ENCODE measurements at regions not wholly inside any gene's neighbourhood (a gene's known extent, or its start where the extent isn't known, plus 50 kb on each side); places are given as distances from the start of the nearest gene placed in this dataset.

DNA sequence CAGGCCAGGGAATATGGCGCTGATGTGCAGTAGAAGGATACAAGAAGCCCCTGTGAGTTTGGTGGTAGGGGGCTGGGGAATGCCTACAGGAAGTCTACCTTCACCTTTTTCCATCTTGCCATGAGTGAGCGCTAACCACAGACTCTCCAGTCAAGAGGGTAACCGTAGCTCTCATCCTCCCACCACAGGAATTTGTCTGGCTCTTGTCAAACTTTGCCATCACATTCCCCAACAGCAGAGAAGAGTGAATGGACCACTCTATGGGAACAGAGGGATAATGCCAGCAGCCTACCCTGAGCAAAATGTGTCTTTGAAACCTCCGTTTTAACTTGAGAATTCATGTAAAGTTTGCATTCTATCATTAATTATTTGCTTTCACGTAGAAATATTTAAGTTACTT lies 168.3 kb downstream of the NRP2 start:
- Histone ChIP-seq H3K4me3 (no peak overlapping the region), H3K4me1 (ENCODE audit: control insufficient read depth in 1 of 2, low read depth in 2 of 2) (peaks cover 0 to 12% of the 10 kb centered on the region in 2 donors), H3K36me3 (no peaks in the 10 kb centered on the region), H3K27ac (no peak overlapping the region), H3K9me3 (no peaks in the 10 kb centered on the region), H3K27me3 (replicated peaks; ENCODE audit: insufficient read depth) (no peaks in the 10 kb centered on the region)
- no peak for DNase-seq (ENCODE audit: low spot score)
- TF ChIP-seq, protein P1, sequence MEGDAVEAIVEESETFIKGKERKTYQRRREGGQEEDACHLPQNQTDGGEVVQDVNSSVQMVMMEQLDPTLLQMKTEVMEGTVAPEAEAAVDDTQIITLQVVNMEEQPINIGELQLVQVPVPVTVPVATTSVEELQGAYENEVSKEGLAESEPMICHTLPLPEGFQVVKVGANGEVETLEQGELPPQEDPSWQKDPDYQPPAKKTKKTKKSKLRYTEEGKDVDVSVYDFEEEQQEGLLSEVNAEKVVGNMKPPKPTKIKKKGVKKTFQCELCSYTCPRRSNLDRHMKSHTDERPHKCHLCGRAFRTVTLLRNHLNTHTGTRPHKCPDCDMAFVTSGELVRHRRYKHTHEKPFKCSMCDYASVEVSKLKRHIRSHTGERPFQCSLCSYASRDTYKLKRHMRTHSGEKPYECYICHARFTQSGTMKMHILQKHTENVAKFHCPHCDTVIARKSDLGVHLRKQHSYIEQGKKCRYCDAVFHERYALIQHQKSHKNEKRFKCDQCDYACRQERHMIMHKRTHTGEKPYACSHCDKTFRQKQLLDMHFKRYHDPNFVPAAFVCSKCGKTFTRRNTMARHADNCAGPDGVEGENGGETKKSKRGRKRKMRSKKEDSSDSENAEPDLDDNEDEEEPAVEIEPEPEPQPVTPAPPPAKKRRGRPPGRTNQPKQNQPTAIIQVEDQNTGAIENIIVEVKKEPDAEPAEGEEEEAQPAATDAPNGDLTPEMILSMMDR (IDR thresholded peaks at IDR 0.05), result no peak
- ATAC-seq (ENCODE audit: insufficient number of reproducible peaks, low FRiP score, low read depth), result no peak

DNA sequence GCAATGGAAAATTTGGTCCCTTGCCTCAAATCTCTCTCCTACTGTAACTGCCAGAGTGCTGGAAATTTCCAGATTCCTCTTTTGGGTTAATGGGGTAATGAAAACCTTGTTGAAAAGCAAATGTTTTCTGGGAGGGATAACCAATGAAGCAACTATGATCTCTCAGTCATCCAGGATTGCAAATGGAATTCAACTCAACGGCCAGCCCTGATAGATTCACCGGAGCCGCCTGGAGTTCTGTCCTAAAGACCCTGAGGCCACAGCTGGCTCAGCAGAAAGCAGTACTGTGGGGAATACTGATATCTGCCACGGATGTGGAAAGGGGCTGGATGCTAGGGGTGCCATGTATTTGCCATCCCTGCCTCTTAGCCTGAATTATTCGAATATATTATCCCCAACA lies 167.8 kb downstream of the NRP2 start:
- H3K36me3 ChIP-seq, result no peaks in the 10 kb centered on the region
- TF ChIP-seq, protein P1 (IDR thresholded peaks at IDR 0.05), result no peak
- ATAC-seq (ENCODE audit: insufficient number of reproducible peaks, low FRiP score, low read depth) (no peak), DNase-seq (ENCODE audit: low spot score) (no peak)
- H3K4me1 ChIP-seq (ENCODE audit: control insufficient read depth in 1 of 2, low read depth in 2 of 2), result peaks cover 0 to 12% of the 10 kb centered on the region in 2 donors
- H3K27ac ChIP-seq, result no peak overlapping the region
- no peaks in the 10 kb centered on the region for H3K9me3 ChIP-seq
- no peaks in the 10 kb centered on the region for H3K27me3 ChIP-seq (replicated peaks; ENCODE audit: insufficient read depth)
- no peak overlapping the region for H3K4me3 ChIP-seq

DNA sequence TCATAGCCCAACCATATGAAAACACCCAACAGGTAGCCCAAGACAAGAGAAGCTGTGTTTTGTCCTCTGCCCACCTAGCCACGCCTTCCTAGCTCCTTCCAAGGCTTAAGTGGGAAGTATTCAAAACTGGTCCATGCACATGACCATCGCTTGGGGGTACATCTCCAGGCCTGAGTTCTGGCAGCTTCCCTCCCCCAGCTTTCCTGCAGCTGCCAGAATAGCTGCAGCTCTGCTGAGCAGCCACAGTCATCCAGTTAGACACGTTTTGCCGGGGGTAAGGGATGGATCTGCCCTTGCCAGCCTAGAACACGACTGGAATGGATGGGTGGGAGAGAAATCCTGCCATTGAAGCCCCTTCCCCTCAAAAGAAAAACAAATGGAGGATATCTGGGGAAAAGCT lies 166.8 kb downstream of the NRP2 start:
- ATAC-seq (ENCODE audit: insufficient number of reproducible peaks, low FRiP score, low read depth) (no peak), DNase-seq (ENCODE audit: low spot score) (no peak)
- TF ChIP-seq, protein P1 (IDR thresholded peaks at IDR 0.05), result no peak

DNA sequence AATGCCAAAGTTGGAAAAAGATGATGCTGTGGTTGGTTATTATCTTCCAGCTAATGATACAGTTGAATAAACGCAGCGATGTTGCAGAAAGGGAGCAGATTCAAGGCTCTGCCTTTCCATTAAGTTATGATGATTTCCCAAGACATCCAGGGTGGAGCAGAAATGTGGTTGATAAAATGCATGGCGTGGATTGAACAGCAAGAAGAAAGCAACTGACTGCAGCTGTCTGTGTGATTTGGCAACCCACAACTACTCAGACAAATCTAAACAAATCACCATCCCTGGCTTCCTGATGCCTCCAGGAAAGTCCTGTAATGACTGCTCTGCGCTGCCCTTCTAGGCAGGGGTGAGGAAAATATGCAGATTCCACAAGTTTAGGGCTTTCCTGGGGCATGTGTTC lies 166.3 kb downstream of the NRP2 start:
- Histone ChIP-seq H3K4me3 (no peak overlapping the region), H3K36me3 (no peaks in the 10 kb centered on the region), H3K9me3 (no peaks in the 10 kb centered on the region), H3K4me1 (ENCODE audit: control insufficient read depth in 1 of 2, low read depth in 2 of 2) (peaks cover 0 to 12% of the 10 kb centered on the region in 2 donors), H3K27ac (no peak overlapping the region), H3K27me3 (replicated peaks; ENCODE audit: insufficient read depth) (no peaks in the 10 kb centered on the region)
- DNase-seq (ENCODE audit: low spot score) (no peak), ATAC-seq (ENCODE audit: insufficient number of reproducible peaks, low FRiP score, low read depth) (no peak)
- TF ChIP-seq, protein P1 (IDR thresholded peaks at IDR 0.05), result no peak

More for the DNA sequence above, 166.8 kb downstream of the NRP2 start:
- H3K4me1 ChIP-seq (ENCODE audit: control insufficient read depth in 1 of 2, low read depth in 2 of 2), result peaks cover 0 to 12% of the 10 kb centered on the region in 2 donors
- no peak overlapping the region for H3K27ac ChIP-seq
- H3K4me3 ChIP-seq, result no peak overlapping the region
- H3K9me3 ChIP-seq, result no peaks in the 10 kb centered on the region
- no peaks in the 10 kb centered on the region for H3K27me3 ChIP-seq (replicated peaks; ENCODE audit: insufficient read depth)
- no peaks in the 10 kb centered on the region for H3K36me3 ChIP-seq

Data from thoracic aorta (tissue), 2 donors.